ENCODE measurements at regions not wholly inside any gene's neighbourhood (a gene's known extent, or its start where the extent isn't known, plus 50 kb on each side); places are given as distances from the start of the nearest gene placed in this dataset.

GRCh38 chr1:232218955-232219865 is 410.7 kb downstream of the SIPA1L2 start (continued):
- TF ChIP-seq ATF1 (CRISPR knock-in tag; IDR thresholded peaks at IDR 0.05) (no peak), E2F5 (CRISPR knock-in tag; IDR thresholded peaks at IDR 0.05) (no peak), NFATC4 (CRISPR knock-in tag; IDR thresholded peaks at IDR 0.05) (no peak), ZSCAN18 (CRISPR knock-in tag; IDR thresholded peaks at IDR 0.05) (no peak), GABPB1 (CRISPR knock-in tag; IDR thresholded peaks at IDR 0.05) (no peak), FOXP4 (CRISPR knock-in tag; IDR thresholded peaks at IDR 0.05) (no peak), RELA (CRISPR knock-in tag; IDR thresholded peaks at IDR 0.05; ENCODE audit: borderline replicate concordance) (no peak), NR3C1 (CRISPR knock-in tag; conservative IDR thresholded peaks at IDR 0.05; ENCODE audit: low read depth) (no peak), JUN (CRISPR knock-in tag; IDR thresholded peaks at IDR 0.05) (no peak), ZMAT4 (CRISPR knock-in tag; IDR thresholded peaks at IDR 0.05) (no peak), ZBTB21 (CRISPR knock-in tag; IDR thresholded peaks at IDR 0.05; ENCODE audit: borderline replicate concordance) (no peak)
- TF ChIP-seq, protein P1, sequence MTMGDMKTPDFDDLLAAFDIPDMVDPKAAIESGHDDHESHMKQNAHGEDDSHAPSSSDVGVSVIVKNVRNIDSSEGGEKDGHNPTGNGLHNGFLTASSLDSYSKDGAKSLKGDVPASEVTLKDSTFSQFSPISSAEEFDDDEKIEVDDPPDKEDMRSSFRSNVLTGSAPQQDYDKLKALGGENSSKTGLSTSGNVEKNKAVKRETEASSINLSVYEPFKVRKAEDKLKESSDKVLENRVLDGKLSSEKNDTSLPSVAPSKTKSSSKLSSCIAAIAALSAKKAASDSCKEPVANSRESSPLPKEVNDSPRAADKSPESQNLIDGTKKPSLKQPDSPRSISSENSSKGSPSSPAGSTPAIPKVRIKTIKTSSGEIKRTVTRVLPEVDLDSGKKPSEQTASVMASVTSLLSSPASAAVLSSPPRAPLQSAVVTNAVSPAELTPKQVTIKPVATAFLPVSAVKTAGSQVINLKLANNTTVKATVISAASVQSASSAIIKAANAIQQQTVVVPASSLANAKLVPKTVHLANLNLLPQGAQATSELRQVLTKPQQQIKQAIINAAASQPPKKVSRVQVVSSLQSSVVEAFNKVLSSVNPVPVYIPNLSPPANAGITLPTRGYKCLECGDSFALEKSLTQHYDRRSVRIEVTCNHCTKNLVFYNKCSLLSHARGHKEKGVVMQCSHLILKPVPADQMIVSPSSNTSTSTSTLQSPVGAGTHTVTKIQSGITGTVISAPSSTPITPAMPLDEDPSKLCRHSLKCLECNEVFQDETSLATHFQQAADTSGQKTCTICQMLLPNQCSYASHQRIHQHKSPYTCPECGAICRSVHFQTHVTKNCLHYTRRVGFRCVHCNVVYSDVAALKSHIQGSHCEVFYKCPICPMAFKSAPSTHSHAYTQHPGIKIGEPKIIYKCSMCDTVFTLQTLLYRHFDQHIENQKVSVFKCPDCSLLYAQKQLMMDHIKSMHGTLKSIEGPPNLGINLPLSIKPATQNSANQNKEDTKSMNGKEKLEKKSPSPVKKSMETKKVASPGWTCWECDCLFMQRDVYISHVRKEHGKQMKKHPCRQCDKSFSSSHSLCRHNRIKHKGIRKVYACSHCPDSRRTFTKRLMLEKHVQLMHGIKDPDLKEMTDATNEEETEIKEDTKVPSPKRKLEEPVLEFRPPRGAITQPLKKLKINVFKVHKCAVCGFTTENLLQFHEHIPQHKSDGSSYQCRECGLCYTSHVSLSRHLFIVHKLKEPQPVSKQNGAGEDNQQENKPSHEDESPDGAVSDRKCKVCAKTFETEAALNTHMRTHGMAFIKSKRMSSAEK (CRISPR knock-in tag; IDR thresholded peaks at IDR 0.05; ENCODE audit: borderline replicate concordance): no peak

DNA sequence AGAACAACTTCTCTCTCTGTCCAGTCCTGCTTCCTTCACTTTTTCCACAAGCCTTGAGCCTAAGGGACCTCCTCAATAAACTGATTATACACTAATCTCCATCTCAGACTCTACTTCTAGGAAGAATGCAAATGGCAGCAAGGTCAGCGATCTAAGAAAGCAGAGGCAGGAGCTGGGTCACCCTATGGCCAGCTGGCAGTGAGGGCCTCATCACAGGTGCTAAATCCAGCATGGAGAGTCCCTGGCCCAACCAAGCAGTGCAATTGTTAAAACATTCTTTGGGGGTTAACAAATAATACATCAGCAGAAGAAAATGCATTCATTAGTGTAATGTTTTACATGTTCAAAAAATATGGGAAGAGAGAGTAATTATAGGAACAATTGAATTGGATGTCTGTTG is 416.0 kb downstream of the SIPA1L2 start:
- H3K4me3 Mint-ChIP-seq: no peak overlapping the region
- DNase-seq (ENCODE audit: low spot score): no peak
- ATAC-seq: no peak
- TF ChIP-seq, protein P2, sequence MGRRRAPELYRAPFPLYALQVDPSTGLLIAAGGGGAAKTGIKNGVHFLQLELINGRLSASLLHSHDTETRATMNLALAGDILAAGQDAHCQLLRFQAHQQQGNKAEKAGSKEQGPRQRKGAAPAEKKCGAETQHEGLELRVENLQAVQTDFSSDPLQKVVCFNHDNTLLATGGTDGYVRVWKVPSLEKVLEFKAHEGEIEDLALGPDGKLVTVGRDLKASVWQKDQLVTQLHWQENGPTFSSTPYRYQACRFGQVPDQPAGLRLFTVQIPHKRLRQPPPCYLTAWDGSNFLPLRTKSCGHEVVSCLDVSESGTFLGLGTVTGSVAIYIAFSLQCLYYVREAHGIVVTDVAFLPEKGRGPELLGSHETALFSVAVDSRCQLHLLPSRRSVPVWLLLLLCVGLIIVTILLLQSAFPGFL (CRISPR knock-in tag; IDR thresholded peaks at IDR 0.05; ENCODE audit: borderline replicate concordance): no peak
- TF ChIP-seq ZNF396 (CRISPR knock-in tag; IDR thresholded peaks at IDR 0.05; ENCODE audit: borderline replicate concordance) (no peak), FOXJ3 (CRISPR knock-in tag; IDR thresholded peaks at IDR 0.05; ENCODE audit: borderline replicate concordance) (no peak), ZNF219 (CRISPR knock-in tag; IDR thresholded peaks at IDR 0.05; ENCODE audit: borderline replicate concordance) (no peak), ELF4 (CRISPR knock-in tag; IDR thresholded peaks at IDR 0.05; ENCODE audit: low read depth) (no peak), NR2C2 (CRISPR knock-in tag; IDR thresholded peaks at IDR 0.05) (no peak), FOXP1 (CRISPR knock-in tag; IDR thresholded peaks at IDR 0.05; ENCODE audit: borderline replicate concordance) (no peak), CBFB (CRISPR knock-in tag; IDR thresholded peaks at IDR 0.05; ENCODE audit: low read depth) (no peak)
- no peaks in the 10 kb centered on the region for H3K9me3 Mint-ChIP-seq
- peaks cover 53% of the 10 kb centered on the region for H3K27me3 Mint-ChIP-seq (ENCODE audit: low read depth)
- ChIA-PET CTCF (no interaction called here), POLR2A (no interaction called here)
- no peak overlapping the region for H3K27ac Mint-ChIP-seq
- peaks cover 12% of the 10 kb centered on the region for H3K4me1 Mint-ChIP-seq
- peaks cover 17% of the 10 kb centered on the region for H3K36me3 Mint-ChIP-seq
